ENCODE measurements at regions not wholly inside any gene's neighbourhood (a gene's known extent, or its start where the extent isn't known, plus 50 kb on each side); places are given as distances from the start of the nearest gene placed in this dataset.

DNA sequence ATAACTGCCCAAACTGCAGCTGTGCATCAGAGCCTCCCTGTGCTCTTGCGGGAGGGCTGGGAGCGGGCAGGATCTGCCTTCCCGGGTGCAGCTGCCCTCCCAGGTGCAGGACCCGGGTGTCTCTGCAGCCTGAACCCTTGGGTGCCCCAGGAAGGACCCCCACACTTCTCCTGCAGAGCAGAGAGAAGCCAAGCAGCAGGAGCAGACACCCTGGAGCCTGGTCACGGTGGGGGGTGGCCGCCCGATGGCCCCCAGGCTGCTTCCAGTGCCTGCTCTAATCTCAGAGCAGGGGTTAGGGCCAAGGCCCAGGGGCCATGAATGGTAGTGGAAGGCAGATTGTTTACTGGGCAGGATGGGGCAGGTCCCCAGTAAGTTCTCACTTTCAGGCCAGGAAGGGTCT, 83.0 kb downstream of the RHOU start:
- H3K36me3 ChIP-seq, result no peaks in the 10 kb centered on the region
- TF ChIP-seq, protein P1, sequence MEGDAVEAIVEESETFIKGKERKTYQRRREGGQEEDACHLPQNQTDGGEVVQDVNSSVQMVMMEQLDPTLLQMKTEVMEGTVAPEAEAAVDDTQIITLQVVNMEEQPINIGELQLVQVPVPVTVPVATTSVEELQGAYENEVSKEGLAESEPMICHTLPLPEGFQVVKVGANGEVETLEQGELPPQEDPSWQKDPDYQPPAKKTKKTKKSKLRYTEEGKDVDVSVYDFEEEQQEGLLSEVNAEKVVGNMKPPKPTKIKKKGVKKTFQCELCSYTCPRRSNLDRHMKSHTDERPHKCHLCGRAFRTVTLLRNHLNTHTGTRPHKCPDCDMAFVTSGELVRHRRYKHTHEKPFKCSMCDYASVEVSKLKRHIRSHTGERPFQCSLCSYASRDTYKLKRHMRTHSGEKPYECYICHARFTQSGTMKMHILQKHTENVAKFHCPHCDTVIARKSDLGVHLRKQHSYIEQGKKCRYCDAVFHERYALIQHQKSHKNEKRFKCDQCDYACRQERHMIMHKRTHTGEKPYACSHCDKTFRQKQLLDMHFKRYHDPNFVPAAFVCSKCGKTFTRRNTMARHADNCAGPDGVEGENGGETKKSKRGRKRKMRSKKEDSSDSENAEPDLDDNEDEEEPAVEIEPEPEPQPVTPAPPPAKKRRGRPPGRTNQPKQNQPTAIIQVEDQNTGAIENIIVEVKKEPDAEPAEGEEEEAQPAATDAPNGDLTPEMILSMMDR (IDR thresholded peaks at IDR 0.05), result no peak
- no peaks in the 10 kb centered on the region for H3K9me3 ChIP-seq
- DNase-seq (ENCODE audit: low spot score) (no peak), ATAC-seq (ENCODE audit: insufficient number of reproducible peaks, low FRiP score, low read depth) (no peak)
- H3K4me1 ChIP-seq (ENCODE audit: control insufficient read depth in 1 of 2, low read depth in 2 of 2), result no peaks in the 10 kb centered on the region
- no peak overlapping the region for H3K4me3 ChIP-seq
- H3K27me3 ChIP-seq (replicated peaks; ENCODE audit: insufficient read depth), result no peaks in the 10 kb centered on the region
- H3K27ac ChIP-seq, result no peak overlapping the region

DNA sequence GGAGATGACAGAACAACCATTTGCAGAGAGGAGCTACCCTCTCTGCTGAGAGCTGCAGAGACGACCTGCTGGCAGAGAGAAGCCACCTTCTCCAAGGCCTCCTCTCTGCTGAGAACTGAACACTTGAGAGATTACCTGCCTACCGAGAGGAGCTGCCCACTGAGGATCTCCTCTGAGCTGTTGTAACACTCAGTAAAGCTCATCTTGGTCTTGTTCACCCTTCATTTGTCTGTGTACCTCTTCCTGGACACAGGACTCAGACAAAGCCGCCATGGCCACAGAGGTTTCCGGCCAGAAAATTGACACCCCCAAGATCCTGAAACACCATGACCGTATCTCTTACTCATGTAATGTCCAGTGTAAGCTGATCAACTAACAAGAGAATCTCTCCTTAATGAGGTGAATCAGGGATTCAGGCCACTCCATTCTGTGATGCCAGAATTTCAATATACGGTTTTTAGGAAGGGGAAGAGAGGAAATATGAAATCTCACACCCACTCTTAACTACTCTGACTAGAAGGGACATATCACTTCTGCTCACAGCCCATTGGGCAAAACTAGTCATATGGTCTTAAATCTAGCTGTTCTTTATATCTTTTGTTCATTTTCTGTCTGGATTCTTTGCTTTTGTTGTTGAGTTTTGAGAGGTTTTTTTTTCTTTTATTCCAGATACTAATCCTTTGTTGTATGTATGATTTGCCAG, 83.8 kb downstream of the RHOU start:
- no peaks in the 10 kb centered on the region for H3K4me1 ChIP-seq (ENCODE audit: control insufficient read depth in 1 of 2, low read depth in 2 of 2)
- no peak for ATAC-seq (ENCODE audit: insufficient number of reproducible peaks, low FRiP score, low read depth)
- TF ChIP-seq, protein P1 (IDR thresholded peaks at IDR 0.05), result no peak

DNA sequence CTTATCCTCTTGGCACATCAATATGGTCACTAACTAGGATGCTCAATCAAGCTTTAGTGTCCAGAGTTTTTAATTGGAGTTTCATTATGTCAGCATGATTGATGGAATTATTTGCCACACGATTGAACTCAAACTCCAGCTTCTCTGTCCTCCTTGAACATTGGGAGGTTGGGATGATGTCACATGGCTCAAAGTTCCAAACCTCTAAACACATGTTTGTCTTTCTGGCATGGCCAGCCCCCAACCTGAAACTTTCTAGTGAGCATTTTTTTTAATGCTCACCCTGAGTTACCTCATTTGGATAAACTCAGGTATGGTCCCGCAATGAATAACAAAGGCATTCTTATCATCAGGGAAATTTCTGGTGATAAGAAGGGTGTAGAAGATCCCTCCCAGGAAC, 86.0 kb downstream of the RHOU start:
- H3K36me3 ChIP-seq, result no peaks in the 10 kb centered on the region
- no peak overlapping the region for H3K27ac ChIP-seq
- no peaks in the 10 kb centered on the region for H3K9me3 ChIP-seq
- no peak for ATAC-seq (ENCODE audit: insufficient number of reproducible peaks, low FRiP score, low read depth)
- no peak for DNase-seq (ENCODE audit: low spot score)
- TF ChIP-seq, protein P1 (IDR thresholded peaks at IDR 0.05), result no peak
- H3K4me3 ChIP-seq, result no peak overlapping the region
- no peaks in the 10 kb centered on the region for H3K27me3 ChIP-seq (replicated peaks; ENCODE audit: insufficient read depth)
- no peaks in the 10 kb centered on the region for H3K4me1 ChIP-seq (ENCODE audit: control insufficient read depth in 1 of 2, low read depth in 2 of 2)

More for the DNA sequence above, 83.8 kb downstream of the RHOU start:
- DNase-seq (ENCODE audit: low spot score), result no peak
- Histone ChIP-seq H3K36me3 (no peaks in the 10 kb centered on the region), H3K27ac (no peak overlapping the region), H3K27me3 (replicated peaks; ENCODE audit: insufficient read depth) (no peaks in the 10 kb centered on the region), H3K9me3 (no peaks in the 10 kb centered on the region), H3K4me3 (no peak overlapping the region)

DNA sequence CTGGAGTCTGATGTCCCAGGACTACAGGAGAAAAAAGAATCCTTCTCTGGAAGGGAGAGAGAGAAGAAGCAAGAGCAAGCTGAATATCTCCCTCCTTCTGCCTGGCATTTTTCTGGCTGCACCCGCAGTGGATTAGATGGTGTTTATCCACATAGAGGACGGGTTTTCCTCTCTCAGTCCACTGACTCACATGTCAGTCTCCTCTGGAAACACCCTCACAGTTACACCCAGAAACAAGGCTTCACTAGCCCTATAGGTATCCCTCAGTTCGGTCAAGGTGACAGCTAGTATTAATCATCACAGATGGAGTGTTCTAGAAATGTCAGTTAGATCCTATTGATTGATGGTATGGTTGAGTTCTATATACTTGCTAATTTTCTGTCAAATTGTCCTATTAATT, 87.9 kb downstream of the RHOU start:
- no peaks in the 10 kb centered on the region for H3K27me3 ChIP-seq (replicated peaks; ENCODE audit: insufficient read depth)
- TF ChIP-seq, protein P1 (IDR thresholded peaks at IDR 0.05), result no peak
- H3K36me3 ChIP-seq, result no peaks in the 10 kb centered on the region
- no peak for ATAC-seq (ENCODE audit: insufficient number of reproducible peaks, low FRiP score, low read depth)
- no peaks in the 10 kb centered on the region for H3K4me1 ChIP-seq (ENCODE audit: control insufficient read depth in 1 of 2, low read depth in 2 of 2)
- H3K9me3 ChIP-seq, result no peaks in the 10 kb centered on the region
- DNase-seq (ENCODE audit: low spot score), result no peak
- no peak overlapping the region for H3K4me3 ChIP-seq
- no peak overlapping the region for H3K27ac ChIP-seq

DNA sequence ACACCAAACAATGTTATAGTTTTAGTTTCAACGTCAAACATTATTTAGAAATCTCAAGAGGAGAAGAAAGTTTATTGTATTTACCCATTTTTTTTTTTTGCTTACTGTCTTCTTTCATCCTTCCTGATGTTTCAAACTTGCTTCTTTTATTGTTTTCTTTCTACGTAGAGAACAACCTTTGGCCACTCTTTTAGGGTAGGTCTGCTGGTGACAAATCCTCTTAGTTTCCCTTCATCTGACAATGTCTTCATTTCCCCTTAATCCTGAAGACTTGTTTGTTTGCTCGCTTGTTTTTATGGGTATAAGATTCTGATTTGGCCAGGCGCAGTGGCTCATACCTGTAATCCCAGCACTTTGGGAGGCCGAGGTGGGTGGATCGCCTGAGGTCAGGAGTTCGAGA, 89.1 kb downstream of the RHOU start:
- H3K27me3 ChIP-seq (replicated peaks; ENCODE audit: insufficient read depth), result no peaks in the 10 kb centered on the region
- no peak overlapping the region for H3K27ac ChIP-seq
- no peak for ATAC-seq (ENCODE audit: insufficient number of reproducible peaks, low FRiP score, low read depth)
- no peaks in the 10 kb centered on the region for H3K9me3 ChIP-seq
- TF ChIP-seq, protein P1 (IDR thresholded peaks at IDR 0.05), result no peak
- DNase-seq (ENCODE audit: low spot score), result no peak
- no peaks in the 10 kb centered on the region for H3K36me3 ChIP-seq
- H3K4me3 ChIP-seq, result no peak overlapping the region
- no peaks in the 10 kb centered on the region for H3K4me1 ChIP-seq (ENCODE audit: control insufficient read depth in 1 of 2, low read depth in 2 of 2)

Data from thoracic aorta (tissue), 2 donors.